GM12878 (cell line): ENCODE measurements at regions not wholly inside any gene's neighbourhood (a gene's known extent, or its start where the extent isn't known, plus 50 kb on each side); places are given as distances from the start of the nearest gene placed in this dataset.

ENCODE experiments used
- ATAC-seq: fragments of 200-7000 bp; cut with Tn5 transposase; 3 replicates; pipeline ENCODE4 v1.9.1; 2020; ENCODE audit warnings: mild to moderate bottlenecking, moderate library complexity
- BruUV-seq: library from RNA; stranded (reverse); fragments of 400-500 nt; replicated peaks from 2 replicates; lab custom pipeline; 2021; lab: Mats Ljungman, UMichigan
- CTCF ChIA-PET: fragments of 300-600 bp; sonication (Branson Sonifier 250); formaldehyde crosslinking; extraction: SDS; loops from one replicate; lab custom pipeline; 2021; ENCODE audit warnings: inconsistent platforms; lab: Yijun Ruan, JAX
- POLR2A ChIA-PET: fragments of 350-600 bp; formaldehyde crosslinking; extraction: SDS; loops from one replicate; lab custom pipeline; 2021; ENCODE audit warnings: inconsistent platforms; lab: Charles Lee
- RAD21 ChIA-PET: fragments of 300-600 bp; sonication (Branson Sonifier 250); formaldehyde crosslinking; loops from one replicate; lab custom pipeline; 2023; ENCODE audit warnings: antibody characterized with exemption; ENCODE audit not compliant: unreplicated experiment; lab: Charles Lee
- SMC1A ChIA-PET: fragments of 300-600 bp; sonication (Branson Sonifier 250); formaldehyde crosslinking; loops from one replicate; lab custom pipeline; 2023; ENCODE audit not compliant: unreplicated experiment, uncharacterized antibody; lab: Charles Lee
- DNase-seq: peaks from one replicate; pipeline ENCODE4 v3.0.0-alpha.2; 2011; ENCODE audit warnings: low read depth, low spot score
- FAIRE-seq: peaks from 3 replicates; lab custom pipeline; 2011; peaks lifted over from hg19 to GRCh38; lab: Jason Lieb, UNC
- H2AFZ ChIP-seq: 2 replicates; pipeline ENCODE4 v1.6.0; 2011; ENCODE audit warnings: low read depth, low read length, control low read depth; ENCODE audit not compliant: control insufficient read depth
- H3K27ac ChIP-seq: 2 replicates; pipeline ENCODE4 v1.5.1; 2011; ENCODE audit warnings: control low read depth; ENCODE audit not compliant: control insufficient read depth, insufficient read depth
- H3K27me3 ChIP-seq, 2 experiments: replicated peaks in 1 of 2; 2 replicates each; pipeline versions ENCODE4 v1.6.0 to v1.6.1; 2011; ENCODE audit warnings: low read length in 1 of 2; ENCODE audit not compliant: control insufficient read depth in 2 of 2, insufficient read depth in 2 of 2
- H3K36me3 ChIP-seq, 2 experiments: 2 replicates each; pipeline ENCODE4 v1.5.1; 2011; ENCODE audit warnings: low read length in 1 of 2; ENCODE audit not compliant: control insufficient read depth in 2 of 2, insufficient read depth in 2 of 2
- H3K4me1 ChIP-seq: 2 replicates; pipeline ENCODE4 v1.6.1; 2011; ENCODE audit warnings: mild to moderate bottlenecking, low read length, moderate library complexity, mixed read lengths; ENCODE audit not compliant: control insufficient read depth, insufficient read depth
- H3K4me2 ChIP-seq: 2 replicates; pipeline ENCODE4 v1.6.0; 2011; ENCODE audit warnings: control low read depth; ENCODE audit not compliant: control insufficient read depth, insufficient read depth
- H3K4me3 ChIP-seq: fragments of 200-600 bp; sonication (generic); 2 replicates; pipeline ENCODE4 v1.5.1; 2016
- H3K79me2 ChIP-seq: 2 replicates; pipeline ENCODE4 v1.6.0; 2011; ENCODE audit warnings: low read length; ENCODE audit not compliant: control insufficient read depth, insufficient read depth
- H3K9ac ChIP-seq: 2 replicates; pipeline ENCODE4 v1.8.0; 2011; ENCODE audit warnings: low read length, control low read depth, mixed read lengths; ENCODE audit not compliant: control insufficient read depth, insufficient read depth
- H3K9me3 ChIP-seq: replicated peaks from 3 replicates; pipeline ENCODE4 v1.5.1; 2011; ENCODE audit warnings: mild to moderate bottlenecking, low read length; ENCODE audit not compliant: control insufficient read depth, insufficient read depth
- H4K20me1 ChIP-seq: 2 replicates; pipeline ENCODE4 v1.6.0; 2011; ENCODE audit not compliant: control insufficient read depth, insufficient read depth
- BACH1 ChIP-seq: fragments of 450-650 bp; IDR thresholded peaks from 2 replicates; pipeline ENCODE4 v1.6.1; 2017; ENCODE audit warnings: mild to moderate bottlenecking, borderline replicate concordance
- BHLHE40 ChIP-seq, 2 experiments: fragments of 450-650 bp in 1 of 2; IDR thresholded peaks; 2 replicates each; pipeline ENCODE4 v1.6.1; 2011 to 2017; ENCODE audit warnings: low read depth in 2 of 2, borderline replicate concordance in 1 of 2, improper control_type of control experiment in 1 of 2, low read length in 1 of 2, mild to moderate bottlenecking in 1 of 2
- ELK1 ChIP-seq: IDR thresholded peaks from 2 replicates; pipeline ENCODE4 v1.6.1; 2012; ENCODE audit warnings: low read depth, low read length, improper control_type of control experiment
- KDM1A ChIP-seq: fragments of 200-600 bp; sonication (generic); IDR thresholded peaks from 2 replicates; pipeline ENCODE4 v1.6.1; 2016; ENCODE audit warnings: borderline replicate concordance
- NKRF ChIP-seq: fragments of 450-650 bp; conservative IDR thresholded peaks from 2 replicates; pipeline ENCODE4 v1.6.1; 2017; ENCODE audit warnings: mild to moderate bottlenecking, moderate library complexity
- RCOR1 ChIP-seq: conservative IDR thresholded peaks from 2 replicates; pipeline ENCODE4 v1.6.1; 2012; ENCODE audit warnings: low read depth, low read length, improper control_type of control experiment
- SKIL ChIP-seq: fragments of 450-650 bp; IDR thresholded peaks from 2 replicates; pipeline ENCODE4 v1.6.1; 2017; ENCODE audit warnings: mild to moderate bottlenecking, low read depth, inconsistent platforms; ENCODE audit not compliant: poor library complexity, severe bottlenecking
- SPI1 ChIP-seq: IDR thresholded peaks from 2 replicates; pipeline ENCODE4 v1.6.1; 2011; ENCODE audit warnings: low read depth, mild to moderate bottlenecking, low read length, moderate library complexity, borderline replicate concordance; ENCODE audit not compliant: insufficient read depth
- STAT1 ChIP-seq: fragments of 450-650 bp; conservative IDR thresholded peaks from 2 replicates; pipeline ENCODE4 v1.6.1; 2014; ENCODE audit warnings: antibody characterized with exemption, mild to moderate bottlenecking
- TAF1 ChIP-seq: IDR thresholded peaks from 2 replicates; pipeline ENCODE4 v1.6.1; 2011; ENCODE audit warnings: mild to moderate bottlenecking, low read depth, low read length, borderline replicate concordance
- WGBS: methylation state at CpG from one replicate; pipeline ENCODE4 v1.1.6; 2016; ENCODE audit warnings: low lambda C conversion rate; ENCODE audit not compliant: insufficient replicate concordance, insufficient coverage; ENCODE audit errors: missing lambda C conversion rate; 5-methylcytosine and 5-hydroxymethylcytosine counted together
- in situ Hi-C: fragments of 300-500 bp; cut with MboI; formaldehyde crosslinking; loops from 9 replicates; pipeline ENCODE4 v1.14.3; 2018; ENCODE audit warnings: mixed read lengths
- intact Hi-C: fragments of 100-400 bp; cut with micrococcal nuclease; formaldehyde crosslinking; loops from one replicate; pipeline ENCODE4 v1.14.2; 2022; ENCODE audit not compliant: unreplicated experiment

- no peaks in the 10 kb centered on the region for H3K9me3 ChIP-seq
- SMC1A ChIA-PET: interaction anchor here (1.2 kb wide), 1 partner anchor 15 kb away, joined by 3 read pairs; no protein-coding TSS in a partner anchor
- intact Hi-C loops (no loop called here), in situ Hi-C loops (no loop called here)
- WGBS: 67% methylated on average over 2 of the region's 2 CpGs
- no TSS peak for BruUV-seq
- POLR2A ChIA-PET: no interaction called here
- RAD21 ChIA-PET: no interaction called here
- FAIRE-seq (no peak), DNase-seq (no peak), ATAC-seq (no peak)
- CTCF ChIA-PET: no interaction called here
- no peaks in the 10 kb centered on the region for H3K27me3 ChIP-seq
- no peak overlapping the region for H3K27ac ChIP-seq
- TF ChIP-seq KDM1A (no peak), BACH1 (no peak), SKIL (no peak), BHLHE40 (IDR thresholded peaks at IDR 0.05; ENCODE audit: borderline replicate concordance in 1 of 2, low read depth in 2 of 2, low read length in 1 of 2) (no peak), RCOR1 (no peak)
- no peak overlapping the region for H3K4me2 ChIP-seq
- no peak overlapping the region for H2AFZ ChIP-seq
- H3K9ac ChIP-seq: no peak overlapping the region
- H3K79me2 ChIP-seq: no peaks in the 10 kb centered on the region
- no peaks in the 10 kb centered on the region for H4K20me1 ChIP-seq
- H3K36me3 ChIP-seq: no peaks in the 10 kb centered on the region
- no peaks in the 10 kb centered on the region for H3K4me1 ChIP-seq
- no peak overlapping the region for H3K4me3 ChIP-seq
These were observed 136.8 kb upstream of the GORAB start for GRCh38 chr1:170395149-170395548.

DNA sequence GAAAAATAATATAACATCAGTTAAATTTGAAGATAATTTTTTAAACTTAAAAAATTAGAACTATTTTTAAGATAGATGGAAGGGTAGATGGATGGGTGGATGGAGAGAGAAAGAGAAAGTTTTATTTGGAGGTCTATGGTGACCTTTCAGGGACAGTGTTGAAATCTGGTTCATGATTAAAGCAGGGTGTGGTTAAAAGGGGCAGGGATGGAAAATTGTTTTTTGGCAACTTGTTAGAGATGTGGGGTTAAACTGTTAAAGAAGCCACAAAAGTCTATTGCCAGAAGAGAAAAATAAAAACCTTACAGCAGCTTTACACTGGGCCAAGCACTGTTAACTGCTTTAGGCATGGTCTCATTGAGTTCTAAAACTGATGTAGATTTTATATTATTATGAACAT, 134.9 kb upstream of the GORAB start:
- TF ChIP-seq ELK1 (no peak), NKRF (no peak), TAF1 (no peak), SPI1 (no peak), STAT1 (no peak)
- TF ChIP-seq, all 136 proteins: peak for 0
- ATAC-seq: no peak

More for the DNA sequence above, 134.9 kb upstream of the GORAB start:
- Histone ChIP-seq H3K36me3 (no peaks in the 10 kb centered on the region), H2AFZ (no peak overlapping the region), H4K20me1 (no peaks in the 10 kb centered on the region), H3K4me1 (no peaks in the 10 kb centered on the region), H3K79me2 (no peaks in the 10 kb centered on the region), H3K27me3 (no peaks in the 10 kb centered on the region), H3K9me3 (no peaks in the 10 kb centered on the region), H3K4me2 (no peak overlapping the region), H3K9ac (no peak overlapping the region), H3K4me3 (no peak overlapping the region), H3K27ac (no peak overlapping the region)
- intact Hi-C loops: no loop called here
- RAD21 ChIA-PET: no interaction called here
- in situ Hi-C loops: no loop called here
- no peak for FAIRE-seq
- SMC1A ChIA-PET: interaction anchor here (1.1 kb wide), 1 partner anchor 19 kb away, joined by 3 read pairs; no protein-coding TSS in a partner anchor
- CTCF ChIA-PET: no interaction called here
- no TSS peak for BruUV-seq
- DNase-seq: no peak
- POLR2A ChIA-PET: no interaction called here
